ENCODE measurements at regions not wholly inside any gene's neighbourhood (a gene's known extent, or its start where the extent isn't known, plus 50 kb on each side); places are given as distances from the start of the nearest gene placed in this dataset.

- DNase-seq, result no peak
Observed at GRCh38 chr5:133905424-133905823, 63.0 kb downstream of the C5orf15 start.

- DNase-seq, result no peak
Observed at GRCh38 chr5:133904641-133905040, 63.8 kb downstream of the C5orf15 start.

- DNase-seq, result no peak
Observed at GRCh38 chr5:133902511-133903118, 65.8 kb downstream of the C5orf15 start.

GRCh38 chr5:133900534-133901270, 67.7 kb downstream of the C5orf15 start:
- DNase-seq, result no peak

- DNase-seq, result no peak
Observed at GRCh38 chr5:133899506-133899905, 68.9 kb downstream of the C5orf15 start.

- DNase-seq, result no peak
Observed at GRCh38 chr5:133898440-133898839, 70.0 kb downstream of the C5orf15 start.

GRCh38 chr5:133897431-133897830, 71.0 kb downstream of the C5orf15 start:
- no peak for DNase-seq

- DNase-seq, result no peak
Observed at GRCh38 chr5:133896873-133897272, 71.6 kb downstream of the C5orf15 start.

GRCh38 chr5:133895979-133896845, 72.2 kb downstream of the C5orf15 start:
- DNase-seq, result no peak

GRCh38 chr5:133894143-133894542, 74.3 kb downstream of the C5orf15 start:
- no peak for DNase-seq

- DNase-seq, result no peak
Observed at GRCh38 chr5:133892774-133893173, 75.7 kb downstream of the C5orf15 start.

- DNase-seq, result no peak
Observed at GRCh38 chr5:133892306-133892705, 76.1 kb downstream of the C5orf15 start.

- DNase-seq, result no peak
Observed at GRCh38 chr5:133891390-133891789, 77.0 kb downstream of the C5orf15 start.

- DNase-seq, result no peak
Observed at GRCh38 chr5:133890776-133891280, 77.6 kb downstream of the C5orf15 start.

- DNase-seq, result no peak
Observed at GRCh38 chr5:133890314-133890713, 78.1 kb downstream of the C5orf15 start.

GRCh38 chr5:133889271-133889905, 79.0 kb downstream of the C5orf15 start:
- DNase-seq, result no peak

- DNase-seq, result no peak
Observed at GRCh38 chr5:133888625-133888991, 79.8 kb downstream of the C5orf15 start.

GRCh38 chr5:133885566-133885965, 82.9 kb downstream of the C5orf15 start:
- no peak for DNase-seq

- DNase-seq, result no peak
Observed at GRCh38 chr5:133884569-133885311, 83.7 kb downstream of the C5orf15 start.

- DNase-seq, result no peak
Observed at GRCh38 chr5:133883916-133884315, 84.5 kb downstream of the C5orf15 start.

GRCh38 chr5:133882846-133883245, 85.6 kb downstream of the C5orf15 start:
- DNase-seq, result no peak

GRCh38 chr5:133882389-133882695, 86.1 kb downstream of the C5orf15 start:
- DNase-seq, result no peak
